ENCODE measurements at regions not wholly inside any gene's neighbourhood (a gene's known extent, or its start where the extent isn't known, plus 50 kb on each side); places are given as distances from the start of the nearest gene placed in this dataset.

GRCh38 chr21:15522148-15522547, 207.6 kb upstream of the USP25 start:
- Histone ChIP-seq H3K36me3 (ENCODE audit: insufficient read depth, low read length) (no peaks in the 10 kb centered on the region; the same call in 1 of the 2 replicates), H3K4me1 (ENCODE audit: insufficient read depth, low read length, poor library complexity, severe bottlenecking) (no peaks in the 10 kb centered on the region), H3K9me2 (ENCODE audit: insufficient read depth, low read length) (no peaks in the 10 kb centered on the region), H4K20me1 (ENCODE audit: insufficient read depth, low read length) (no peaks in the 10 kb centered on the region), H3K79me2 (ENCODE audit: insufficient read depth, low read depth, low read length) (no peaks in the 10 kb centered on the region), H2AFZ (ENCODE audit: low read length) (no peak overlapping the region), H3K9me3 (ENCODE audit: low read length) (peaks cover 15% of the 10 kb centered on the region; the same call in 1 of the 2 replicates), H3K27ac (ENCODE audit: low read depth, low read length, poor library complexity, severe bottlenecking) (no peak overlapping the region), H3K4me3 (ENCODE audit: low read depth, low read length, poor library complexity, severe bottlenecking) (no peak overlapping the region), H3K4me2 (ENCODE audit: low read length) (no peak overlapping the region)
- no peak for DNase-seq (ENCODE audit: low spot score)
- BruUV-seq (replicated peaks), result no TSS peak
- intact Hi-C loops (cut with micrococcal nuclease; ENCODE audit: unreplicated experiment), result loop anchor here (10.0 kb wide), 1 partner anchor 63 kb away; no protein-coding TSS in a partner anchor
- CTCF ChIA-PET (ENCODE audit: unreplicated experiment), result interaction anchor here (1.3 kb wide), 1 partner anchor 11 kb away, joined by 3 read pairs; no protein-coding TSS in a partner anchor
- POLR2A ChIA-PET, result interaction anchor here (2.4 to 3.7 kb wide), 2 partner anchors 11 to 14 kb away, joined by 6 to 21 read pairs; no protein-coding TSS in a partner anchor
- TF ChIP-seq CTCF (conservative IDR thresholded peaks at IDR 0.05; ENCODE audit: low read length), result no peak
- no peak for TF ChIP-seq EZH2phosphoT487 (IDR thresholded peaks at IDR 0.05; ENCODE audit: borderline replicate concordance, low read depth, low read length)

- H4K20me1 ChIP-seq (ENCODE audit: insufficient read depth, low read length), result no peaks in the 10 kb centered on the region
- H3K9me3 ChIP-seq (ENCODE audit: low read length), result peaks cover 15% of the 10 kb centered on the region; the same call in 1 of the 2 replicates
- no peak overlapping the region for H3K27ac ChIP-seq (ENCODE audit: low read depth, low read length, poor library complexity, severe bottlenecking)
- H2AFZ ChIP-seq (ENCODE audit: low read length), result no peak overlapping the region
- DNase-seq (ENCODE audit: low spot score), result no peak
- no peak overlapping the region for H3K4me2 ChIP-seq (ENCODE audit: low read length)
- H3K79me2 ChIP-seq (ENCODE audit: insufficient read depth, low read depth, low read length), result no peaks in the 10 kb centered on the region
- TF ChIP-seq CTCF (conservative IDR thresholded peaks at IDR 0.05; ENCODE audit: low read length) (no peak), EZH2phosphoT487 (IDR thresholded peaks at IDR 0.05; ENCODE audit: borderline replicate concordance, low read depth, low read length) (no peak)
- H3K36me3 ChIP-seq (ENCODE audit: insufficient read depth, low read length), result no peaks in the 10 kb centered on the region; the same call in 1 of the 2 replicates
- intact Hi-C loops (cut with micrococcal nuclease; ENCODE audit: unreplicated experiment), result loop anchor here (10.0 kb wide), 1 partner anchor 60 kb away; no protein-coding TSS in a partner anchor
- H3K4me3 ChIP-seq (ENCODE audit: low read depth, low read length, poor library complexity, severe bottlenecking), result no peak overlapping the region
- ChIA-PET POLR2A (interaction anchor here (0.7 to 1.7 kb wide), 8 partner anchors 8 to 851 kb away, joined by 3 to 7 read pairs (median 4); no protein-coding TSS in a partner anchor), CTCF (ENCODE audit: unreplicated experiment) (no interaction called here)
- no peaks in the 10 kb centered on the region for H3K9me2 ChIP-seq (ENCODE audit: insufficient read depth, low read length)
- BruUV-seq (replicated peaks), result no TSS peak
- H3K4me1 ChIP-seq (ENCODE audit: insufficient read depth, low read length, poor library complexity, severe bottlenecking), result no peaks in the 10 kb centered on the region
Measured at GRCh38 chr21:15524855-15525254, 204.9 kb upstream of the USP25 start.

- Histone ChIP-seq H3K9me2 (ENCODE audit: insufficient read depth, low read length) (no peaks in the 10 kb centered on the region), H3K36me3 (ENCODE audit: insufficient read depth, low read length) (no peaks in the 10 kb centered on the region; the same call in 1 of the 2 replicates), H3K4me2 (ENCODE audit: low read length) (no peak overlapping the region), H3K4me1 (ENCODE audit: insufficient read depth, low read length, poor library complexity, severe bottlenecking) (no peaks in the 10 kb centered on the region), H3K4me3 (ENCODE audit: low read depth, low read length, poor library complexity, severe bottlenecking) (no peak overlapping the region), H2AFZ (ENCODE audit: low read length) (peak overlapping the region; percentile 24; the same call in 1 of the 2 replicates), H3K27ac (ENCODE audit: low read depth, low read length, poor library complexity, severe bottlenecking) (no peak overlapping the region), H4K20me1 (ENCODE audit: insufficient read depth, low read length) (no peaks in the 10 kb centered on the region), H3K79me2 (ENCODE audit: insufficient read depth, low read depth, low read length) (no peaks in the 10 kb centered on the region), H3K9me3 (ENCODE audit: low read length) (peaks cover 10% of the 10 kb centered on the region; the same call in 1 of the 2 replicates)
- intact Hi-C loops (cut with micrococcal nuclease; ENCODE audit: unreplicated experiment), result loop anchor here (10.0 kb wide), 1 partner anchor 58 kb away; no protein-coding TSS in a partner anchor
- CTCF ChIA-PET (ENCODE audit: unreplicated experiment), result no interaction called here
- TF ChIP-seq CTCF (conservative IDR thresholded peaks at IDR 0.05; ENCODE audit: low read length) (no peak), EZH2phosphoT487 (IDR thresholded peaks at IDR 0.05; ENCODE audit: borderline replicate concordance, low read depth, low read length) (no peak)
- POLR2A ChIA-PET, result interaction anchor here (0.6 to 0.7 kb wide), 2 partner anchors 85 to 248 kb away, joined by 3 read pairs; no protein-coding TSS in a partner anchor
- no peak for DNase-seq (ENCODE audit: low spot score)
- no TSS peak for BruUV-seq (replicated peaks)
Measured at GRCh38 chr21:15526798-15527197, 203.0 kb upstream of the USP25 start.

Data from OCI-LY7 (cell line).